IPS DF 6.9 (cell line): ENCODE measurements at regions not wholly inside any gene's neighbourhood (a gene's known extent, or its start where the extent isn't known, plus 50 kb on each side); places are given as distances from the start of the nearest gene placed in this dataset.
"Not testable (repeated sequence)": the region's sequence is repeated elsewhere in the genome, so short reads cannot be mapped to it uniquely, and the experiment has no call there.

Experiments used
- DNase-seq: peaks from one replicate; pipeline ENCODE4 v3.0.0-alpha.2; 2013; ENCODE audit warnings: low read depth, low spot score
- H3K27ac ChIP-seq: one replicate; pipeline ENCODE4 v1.5.1; 2013; ENCODE audit warnings: low read length, control low read depth
- H3K27me3 ChIP-seq: 2 replicates; pipeline ENCODE4 v1.6.1; 2013; ENCODE audit warnings: mild to moderate bottlenecking, low read length; ENCODE audit not compliant: control insufficient read depth, insufficient read depth
- H3K36me3 ChIP-seq: 2 replicates; pipeline ENCODE4 v1.6.1; 2013; ENCODE audit warnings: low read length; ENCODE audit not compliant: control insufficient read depth, insufficient read depth
- H3K4me1 ChIP-seq: 2 replicates; pipeline ENCODE4 v1.6.1; 2013; ENCODE audit warnings: low read length; ENCODE audit not compliant: control insufficient read depth, insufficient read depth
- H3K4me3 ChIP-seq: 2 replicates; pipeline ENCODE4 v1.5.1; 2013; ENCODE audit warnings: mild to moderate bottlenecking, low read length
- H3K9me3 ChIP-seq: 2 replicates; pipeline ENCODE4 v1.6.1; 2013; ENCODE audit warnings: low read length, inconsistent platforms; ENCODE audit not compliant: control insufficient read depth, insufficient read depth
- WGBS: extraction: QIAGEN DNeasy Blood & Tissue Kit; methylation state at CpG from one replicate; pipeline ENCODE4 v1.1.7; 2013; ENCODE audit warnings: mixed read lengths, missing lambda C conversion rate; ENCODE audit not compliant: insufficient read length, insufficient coverage; 5-methylcytosine and 5-hydroxymethylcytosine counted together

GRCh38 chr5:135177591-135177990 is 143.6 kb upstream of the PITX1 start:
- no CpG with 5 or more reads among the region's 4 CpGs for WGBS

GRCh38 chr5:135176991-135177390 is 143.0 kb upstream of the PITX1 start:
- H3K27ac ChIP-seq: no peak overlapping the region
- H3K4me1 ChIP-seq: no peaks in the 10 kb centered on the region; the same call in 1 of the 2 replicates
- no peaks in the 10 kb centered on the region for H3K9me3 ChIP-seq
- H3K4me3 ChIP-seq: no peak overlapping the region
- H3K27me3 ChIP-seq: no peaks in the 10 kb centered on the region
- no peak for DNase-seq
- no CpG with 5 or more reads among the region's 7 CpGs for WGBS
- no peaks in the 10 kb centered on the region for H3K36me3 ChIP-seq

More at GRCh38 chr5:135177591-135177990, 143.6 kb upstream of the PITX1 start:
- H3K27me3 ChIP-seq: no peaks in the 10 kb centered on the region
- H3K4me3 ChIP-seq: no peak overlapping the region
- H3K27ac ChIP-seq: no peak overlapping the region
- no peak for DNase-seq
- H3K9me3 ChIP-seq: no peaks in the 10 kb centered on the region
- H3K36me3 ChIP-seq: no peaks in the 10 kb centered on the region
- H3K4me1 ChIP-seq: no peaks in the 10 kb centered on the region; the same call in 1 of the 2 replicates

DNA sequence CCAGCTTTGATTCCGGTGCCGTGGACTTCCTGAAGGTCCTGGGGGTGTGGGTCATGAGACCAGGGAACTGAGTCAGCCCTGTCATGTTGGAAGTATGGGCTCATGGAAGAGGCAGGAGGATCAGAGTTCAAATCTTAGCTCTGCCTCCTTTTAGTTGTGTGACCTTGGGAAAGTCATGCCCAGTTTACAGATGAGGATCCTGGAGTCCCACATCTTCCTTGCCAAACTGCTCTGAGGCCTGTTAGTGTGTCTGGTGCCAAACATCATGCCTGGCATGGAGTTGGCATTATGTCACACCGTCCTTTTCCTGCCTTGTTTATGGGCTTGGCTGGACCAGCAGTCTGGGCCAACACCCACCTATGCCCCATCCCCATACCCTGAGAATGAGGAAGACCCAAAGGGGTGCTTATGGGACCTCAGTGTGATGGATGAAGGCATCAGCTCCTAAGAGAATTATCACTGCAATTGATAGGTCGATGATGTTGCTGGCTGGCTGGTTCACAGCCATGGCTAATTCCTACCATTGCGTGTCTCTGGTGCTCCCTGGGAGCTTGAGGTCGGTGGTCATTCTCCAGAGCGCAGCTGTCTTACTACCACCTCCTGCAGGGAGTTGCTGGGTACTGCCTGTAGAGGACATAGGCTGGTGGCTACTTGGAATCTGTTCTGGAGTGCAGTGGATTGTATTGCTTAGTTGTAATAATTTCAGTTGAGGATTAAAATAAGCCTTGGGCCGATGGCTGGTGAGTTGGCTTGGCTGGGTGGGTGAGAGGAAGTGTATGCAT is 140.5 kb upstream of the PITX1 start:
- DNase-seq: no peak
- Histone ChIP-seq H3K27me3 (no peaks in the 10 kb centered on the region), H3K36me3 (no peaks in the 10 kb centered on the region), H3K27ac (no peak overlapping the region), H3K9me3 (no peaks in the 10 kb centered on the region), H3K4me3 (no peak overlapping the region), H3K4me1 (no peaks in the 10 kb centered on the region; the same call in 1 of the 2 replicates)
- no CpG with 5 or more reads among the region's 8 CpGs for WGBS

DNA sequence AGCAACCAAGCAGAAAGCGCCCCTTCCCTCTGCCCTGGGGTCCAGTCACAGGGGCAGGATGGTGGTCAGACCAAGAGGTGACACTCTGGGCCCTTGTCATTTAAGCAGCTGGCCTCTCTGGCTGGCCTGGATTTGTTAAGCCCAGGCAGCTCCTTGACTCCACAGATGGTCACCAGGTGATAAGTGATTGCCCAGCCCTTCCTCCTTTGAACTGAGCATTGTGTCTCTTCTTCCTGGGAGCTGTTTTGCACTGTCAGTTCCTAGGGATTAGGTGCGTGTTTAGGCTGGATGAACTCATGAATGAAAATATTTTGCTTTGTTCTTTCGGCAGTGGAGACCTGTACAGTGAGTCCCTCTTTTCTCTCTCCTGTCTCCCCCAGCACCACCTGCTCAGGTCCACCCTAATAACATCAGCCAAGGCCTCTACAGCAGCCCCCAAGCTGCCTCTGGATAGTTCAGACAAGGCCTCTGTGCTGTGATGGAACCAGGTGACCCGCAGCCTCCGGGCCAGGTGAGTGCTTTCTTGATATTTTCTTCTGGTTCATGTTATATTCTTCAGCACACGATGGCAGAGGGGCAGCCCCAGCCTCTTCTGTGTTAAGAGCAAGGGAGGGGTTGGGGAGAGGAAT is 139.7 kb upstream of the PITX1 start:
- Histone ChIP-seq H3K4me1 (no peaks in the 10 kb centered on the region; the same call in 1 of the 2 replicates), H3K4me3 (no peak overlapping the region), H3K36me3 (no peaks in the 10 kb centered on the region), H3K27me3 (no peaks in the 10 kb centered on the region), H3K9me3 (no peaks in the 10 kb centered on the region), H3K27ac (no peak overlapping the region)
- WGBS: no CpG with 5 or more reads among the region's 6 CpGs
- no peak for DNase-seq

- no peak for DNase-seq
- no CpG with 5 or more reads among the region's 2 CpGs for WGBS
- no peaks in the 10 kb centered on the region; the same call in 1 of the 2 replicates for H3K4me1 ChIP-seq
Observed at GRCh38 chr5:135172718-135173117, 138.7 kb upstream of the PITX1 start.

DNA sequence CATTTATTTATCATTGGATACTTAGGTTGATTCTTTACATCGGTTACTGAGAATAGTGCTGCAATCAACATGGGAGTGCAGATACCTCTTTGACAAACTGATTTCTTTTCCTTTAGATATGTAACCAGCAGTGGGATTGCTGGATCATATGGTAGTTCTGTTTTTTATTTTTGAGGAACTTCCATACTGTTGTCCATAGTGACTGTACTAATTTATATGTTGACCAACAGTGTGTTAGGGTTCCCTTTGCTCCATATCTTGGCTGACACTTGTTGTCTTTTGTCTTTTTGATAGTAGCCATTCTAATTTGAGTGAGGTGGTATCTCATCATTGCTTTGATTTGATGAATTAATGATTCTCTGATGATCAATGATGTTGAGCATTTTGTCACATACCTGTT is 137.3 kb upstream of the PITX1 start:
- DNase-seq: no peak
- Histone ChIP-seq H3K4me3 (no peak overlapping the region), H3K36me3 (no peaks in the 10 kb centered on the region), H3K27ac (no peak overlapping the region), H3K4me1 (no peaks in the 10 kb centered on the region; the same call in 1 of the 2 replicates), H3K27me3 (no peaks in the 10 kb centered on the region; the same call in 1 of the 2 replicates), H3K9me3 (no peaks in the 10 kb centered on the region)
- WGBS: no CpG with 5 or more reads among the region's 1 CpG

More at GRCh38 chr5:135172718-135173117, 138.7 kb upstream of the PITX1 start:
- Histone ChIP-seq H3K36me3 (no peaks in the 10 kb centered on the region), H3K27ac (no peak overlapping the region), H3K27me3 (no peaks in the 10 kb centered on the region; the same call in 1 of the 2 replicates), H3K4me3 (no peak overlapping the region), H3K9me3 (no peaks in the 10 kb centered on the region)

- no peak for DNase-seq
- no peaks in the 10 kb centered on the region; the same call in 1 of the 2 replicates for H3K27me3 ChIP-seq
- no peaks in the 10 kb centered on the region for H3K4me1 ChIP-seq
- WGBS: no CpG with 5 or more reads among the region's 2 CpGs
- H3K9me3 ChIP-seq: no peaks in the 10 kb centered on the region
- no peaks in the 10 kb centered on the region for H3K36me3 ChIP-seq
- no peak overlapping the region for H3K4me3 ChIP-seq
- no peak overlapping the region for H3K27ac ChIP-seq
Observed at GRCh38 chr5:135170500-135170899, 136.5 kb upstream of the PITX1 start.

- H3K27me3 ChIP-seq: no peaks in the 10 kb centered on the region; the same call in 1 of the 2 replicates
- no peak overlapping the region for H3K27ac ChIP-seq
- H3K9me3 ChIP-seq: no peaks in the 10 kb centered on the region
- H3K36me3 ChIP-seq: no peaks in the 10 kb centered on the region
- no peak overlapping the region for H3K4me3 ChIP-seq
- no peaks in the 10 kb centered on the region for H3K4me1 ChIP-seq
- no CpG with 5 or more reads among the region's 2 CpGs for WGBS
- DNase-seq: no peak
Observed at GRCh38 chr5:135169753-135170152, 135.7 kb upstream of the PITX1 start.

DNA sequence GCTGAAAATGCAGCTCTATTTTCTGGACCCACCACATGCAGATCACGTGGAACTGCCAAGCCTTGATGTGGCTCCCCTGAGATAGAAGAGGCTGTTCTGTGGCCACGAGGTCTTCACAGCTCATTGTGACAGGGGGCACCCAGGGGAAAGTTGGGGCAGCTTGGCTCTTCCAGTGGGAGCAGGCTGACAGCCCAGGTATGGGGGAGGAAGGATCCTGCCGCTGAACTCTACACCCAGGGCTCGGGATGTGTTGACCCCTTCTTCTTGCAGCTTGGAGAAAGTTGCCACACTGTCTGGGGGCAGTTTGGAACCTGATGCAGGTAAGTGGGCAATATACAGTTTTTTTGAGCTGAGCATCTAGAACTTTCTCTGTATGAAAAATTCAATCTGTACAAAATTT is 133.6 kb upstream of the PITX1 start:
- H3K27me3 ChIP-seq: peaks cover 1% of the 10 kb centered on the region; the same call in 1 of the 2 replicates
- no CpG with 5 or more reads among the region's 4 CpGs for WGBS

GRCh38 chr5:135164873-135165614 is 131.0 kb upstream of the PITX1 start:
- WGBS: no CpG with 5 or more reads among the region's 4 CpGs
- H3K4me1 ChIP-seq, DNase-seq, H3K36me3 ChIP-seq, H3K4me3 ChIP-seq, H3K27me3 ChIP-seq, H3K9me3 ChIP-seq, H3K27ac ChIP-seq: not testable (repeated sequence)

More for the DNA sequence above, 133.6 kb upstream of the PITX1 start:
- no peak overlapping the region for H3K27ac ChIP-seq
- H3K9me3 ChIP-seq: no peaks in the 10 kb centered on the region
- H3K36me3 ChIP-seq: no peaks in the 10 kb centered on the region
- no peak for DNase-seq
- H3K4me1 ChIP-seq: no peaks in the 10 kb centered on the region
- no peak overlapping the region for H3K4me3 ChIP-seq
